ENCODE measurements at regions not wholly inside any gene's neighbourhood (a gene's known extent, or its start where the extent isn't known, plus 50 kb on each side); places are given as distances from the start of the nearest gene placed in this dataset.

GRCh38 chr5:160991205-160991604 is 139.2 kb upstream of the ATP10B start:
- TF ChIP-seq, protein P1, sequence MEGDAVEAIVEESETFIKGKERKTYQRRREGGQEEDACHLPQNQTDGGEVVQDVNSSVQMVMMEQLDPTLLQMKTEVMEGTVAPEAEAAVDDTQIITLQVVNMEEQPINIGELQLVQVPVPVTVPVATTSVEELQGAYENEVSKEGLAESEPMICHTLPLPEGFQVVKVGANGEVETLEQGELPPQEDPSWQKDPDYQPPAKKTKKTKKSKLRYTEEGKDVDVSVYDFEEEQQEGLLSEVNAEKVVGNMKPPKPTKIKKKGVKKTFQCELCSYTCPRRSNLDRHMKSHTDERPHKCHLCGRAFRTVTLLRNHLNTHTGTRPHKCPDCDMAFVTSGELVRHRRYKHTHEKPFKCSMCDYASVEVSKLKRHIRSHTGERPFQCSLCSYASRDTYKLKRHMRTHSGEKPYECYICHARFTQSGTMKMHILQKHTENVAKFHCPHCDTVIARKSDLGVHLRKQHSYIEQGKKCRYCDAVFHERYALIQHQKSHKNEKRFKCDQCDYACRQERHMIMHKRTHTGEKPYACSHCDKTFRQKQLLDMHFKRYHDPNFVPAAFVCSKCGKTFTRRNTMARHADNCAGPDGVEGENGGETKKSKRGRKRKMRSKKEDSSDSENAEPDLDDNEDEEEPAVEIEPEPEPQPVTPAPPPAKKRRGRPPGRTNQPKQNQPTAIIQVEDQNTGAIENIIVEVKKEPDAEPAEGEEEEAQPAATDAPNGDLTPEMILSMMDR (IDR thresholded peaks at IDR 0.05) = no peak
- no peak for TF ChIP-seq POLR2A (IDR thresholded peaks at IDR 0.05)

Data from lower leg skin (tissue), 3 donors.